NT2/D1 (cell line): ENCODE measurements at regions not wholly inside any gene's neighbourhood (a gene's known extent, or its start where the extent isn't known, plus 50 kb on each side); places are given as distances from the start of the nearest gene placed in this dataset.

Experiments used
- YY1 ChIP-seq: IDR thresholded peaks from 2 replicates; pipeline ENCODE4 v1.6.1; 2011; ENCODE audit not compliant: insufficient read length, insufficient read depth
- ZNF274 ChIP-seq: IDR thresholded peaks from 2 replicates; pipeline ENCODE4 v1.6.1; 2011; ENCODE audit warnings: mild to moderate bottlenecking, low read depth, low read length

- TF ChIP-seq YY1 (no peak), ZNF274 (no peak)
These were observed 914.5 kb upstream of the FAT3 start for GRCh38 chr11:91310085-91310484.
